Stimulated activated CD4-positive, alpha-beta T cell treated with anti-CD3 and anti-CD28 coated beads, Interleukin-1b, Interleukin-23, amount 100 ng/mL, for 48 hours (primary cell): ENCODE measurements at regions not wholly inside any gene's neighbourhood (a gene's known extent, or its start where the extent isn't known, plus 50 kb on each side); places are given as distances from the start of the nearest gene placed in this dataset.
A peak's percentile ranks its signal among the peaks of the same experiment; 100 is the strongest.

Experiments used
- DNase-seq: peaks from one replicate; pipeline ENCODE4 v3.0.0-alpha.2; 2020

- DNase-seq, result no peak
These were observed 96.7 kb upstream of the SLC22A11 start for GRCh38 chr11:64458997-64459396.

- no peak for DNase-seq
These were observed 96.1 kb upstream of the SLC22A11 start for GRCh38 chr11:64459609-64460008.

- DNase-seq, result no peak
These were observed 94.7 kb upstream of the SLC22A11 start for GRCh38 chr11:64461081-64461480.

GRCh38 chr11:64466115-64466718, 89.5 kb upstream of the SLC22A11 start:
- DNase-seq, result no peak

- DNase-seq, result no peak
These were observed 86.5 kb upstream of the SLC22A11 start for GRCh38 chr11:64469288-64469687.

- no peak for DNase-seq
These were observed 82.9 kb upstream of the SLC22A11 start for GRCh38 chr11:64472593-64473455.

- DNase-seq, result no peak
These were observed 81.1 kb upstream of the SLC22A11 start for GRCh38 chr11:64474680-64475079.

GRCh38 chr11:64475145-64475544, 80.6 kb upstream of the SLC22A11 start:
- DNase-seq, result no peak

GRCh38 chr11:64476881-64477280, 78.9 kb upstream of the SLC22A11 start:
- no peak for DNase-seq

GRCh38 chr11:64477675-64478074, 78.1 kb upstream of the SLC22A11 start:
- DNase-seq, result no peak

- DNase-seq, result no peak
These were observed 73.2 kb upstream of the SLC22A11 start for GRCh38 chr11:64482588-64482987.

GRCh38 chr11:64484191-64485022, 71.3 kb upstream of the SLC22A11 start:
- DNase-seq, result no peak

GRCh38 chr11:64485074-64485473, 70.7 kb upstream of the SLC22A11 start:
- no peak for DNase-seq

- DNase-seq, result peak; percentile 52
These were observed 65.8 kb upstream of the SLC22A11 start for GRCh38 chr11:64489831-64490441.

GRCh38 chr11:64490562-64491216, 65.1 kb upstream of the SLC22A11 start:
- no peak for DNase-seq

- no peak for DNase-seq
These were observed 63.2 kb upstream of the SLC22A11 start for GRCh38 chr11:64492561-64492960.

- no peak for DNase-seq
These were observed 57.6 kb upstream of the SLC22A11 start for GRCh38 chr11:64498136-64498535.

- DNase-seq, result no peak
These were observed 56.3 kb upstream of the SLC22A11 start for GRCh38 chr11:64499261-64500004.

GRCh38 chr11:64500176-64501013, 55.3 kb upstream of the SLC22A11 start:
- DNase-seq, result no peak

- DNase-seq, result no peak
These were observed 54.0 kb upstream of the SLC22A11 start for GRCh38 chr11:64501500-64502427.
